Smooth muscle cell (in vitro differentiated cells): ENCODE measurements at regions not wholly inside any gene's neighbourhood (a gene's known extent, or its start where the extent isn't known, plus 50 kb on each side); places are given as distances from the start of the nearest gene placed in this dataset.

Experiments
- DNase-seq: peaks from one replicate; lab custom pipeline; 2025; ENCODE audit not compliant: unreplicated experiment; lab: John Stamatoyannopoulos, UW
- H2AFZ ChIP-seq: fragments of 200-600 bp; sonication (generic); 2 replicates; pipeline ENCODE4 v1.6.0; 2016; ENCODE audit warnings: antibody characterized with exemption, low read depth, mild to moderate bottlenecking
- H3F3A ChIP-seq: fragments of 200-600 bp; sonication (generic); 2 replicates; pipeline ENCODE4 v1.6.0; 2017; ENCODE audit warnings: antibody characterized with exemption, low read depth
- H3K27ac ChIP-seq: fragments of 200-600 bp; sonication (generic); 2 replicates; pipeline ENCODE4 v1.5.1; 2016; ENCODE audit warnings: low read depth, mild to moderate bottlenecking
- H3K27me3 ChIP-seq: fragments of 200-600 bp; sonication (generic); 2 replicates; pipeline ENCODE4 v1.6.1; 2016; ENCODE audit warnings: low read depth, mild to moderate bottlenecking
- H3K36me3 ChIP-seq: fragments of 200-600 bp; sonication (generic); 2 replicates; pipeline ENCODE4 v1.5.1; 2016; ENCODE audit warnings: low read depth
- H3K4me1 ChIP-seq: fragments of 200-600 bp; sonication (generic); 2 replicates; pipeline ENCODE4 v1.5.1; 2016; ENCODE audit warnings: low read depth
- H3K4me2 ChIP-seq: fragments of 200-600 bp; sonication (generic); 2 replicates; pipeline ENCODE4 v1.6.0; 2016; ENCODE audit warnings: mild to moderate bottlenecking
- H3K4me3 ChIP-seq: fragments of 200-600 bp; sonication (generic); 2 replicates; pipeline ENCODE4 v1.5.1; 2016; ENCODE audit warnings: mild to moderate bottlenecking
- H3K79me2 ChIP-seq: fragments of 200-600 bp; sonication (generic); 2 replicates; pipeline ENCODE4 v1.6.0; 2016; ENCODE audit warnings: low read depth, mild to moderate bottlenecking
- H3K9ac ChIP-seq: fragments of 200-600 bp; sonication (generic); 2 replicates; pipeline ENCODE4 v1.6.0; 2016; ENCODE audit warnings: low read depth
- H3K9me3 ChIP-seq: fragments of 200-600 bp; sonication (generic); replicated peaks from 2 replicates; pipeline ENCODE4 v1.5.1; 2016; ENCODE audit warnings: low read depth
- H4K20me1 ChIP-seq: fragments of 200-600 bp; sonication (generic); 2 replicates; pipeline ENCODE4 v1.6.0; 2016; ENCODE audit warnings: low read depth
- whole genome bisulfite sequencing: methylation state at CpG from one replicate; pipeline ENCODE4 v1.1.7; 2016; ENCODE audit warnings: low lambda C conversion rate; 5-methylcytosine and 5-hydroxymethylcytosine counted together
- TF ChIP-seq, protein P1 (sequence below): fragments of 200-600 bp; sonication (generic); IDR thresholded peaks from 2 replicates; pipeline ENCODE4 v1.5.1; 2017; ENCODE audit warnings: borderline replicate concordance, mild to moderate bottlenecking, antibody characterized with exemption; ENCODE audit not compliant: insufficient read depth, poor library complexity, severe bottlenecking

DNA sequence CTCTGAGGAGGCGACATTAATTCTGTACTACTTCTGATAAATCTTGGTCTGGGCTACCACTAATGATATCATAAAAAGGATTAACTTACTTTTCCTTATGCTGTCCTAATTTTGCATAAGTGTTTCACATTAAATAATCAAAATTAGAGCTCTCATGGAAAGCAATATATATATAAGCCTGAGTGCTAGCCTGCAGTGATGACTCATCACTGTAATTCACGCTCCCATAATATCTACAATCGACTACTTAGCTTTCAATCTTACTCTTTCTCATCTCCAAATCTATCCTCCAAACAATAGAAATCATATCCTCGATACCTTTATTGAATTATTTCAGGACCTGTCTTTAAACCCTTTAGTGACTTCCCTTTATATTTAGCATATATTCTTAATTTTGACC, 701.3 kb downstream of the RERGL start:
- Histone ChIP-seq H3K9me3 (no peaks in the 10 kb centered on the region), H3K4me2 (no peak overlapping the region), H3K27ac (no peak overlapping the region), H2AFZ (no peak overlapping the region), H3F3A (no peaks in the 10 kb centered on the region), H3K27me3 (no peaks in the 10 kb centered on the region), H3K4me1 (no peaks in the 10 kb centered on the region), H3K9ac (no peak overlapping the region), H4K20me1 (no peaks in the 10 kb centered on the region), H3K36me3 (no peaks in the 10 kb centered on the region), H3K4me3 (no peak overlapping the region), H3K79me2 (no peaks in the 10 kb centered on the region)
- no peak for DNase-seq
- 85% methylated on average over 4 of the region's 4 CpGs for WGBS
- TF ChIP-seq, protein P1, sequence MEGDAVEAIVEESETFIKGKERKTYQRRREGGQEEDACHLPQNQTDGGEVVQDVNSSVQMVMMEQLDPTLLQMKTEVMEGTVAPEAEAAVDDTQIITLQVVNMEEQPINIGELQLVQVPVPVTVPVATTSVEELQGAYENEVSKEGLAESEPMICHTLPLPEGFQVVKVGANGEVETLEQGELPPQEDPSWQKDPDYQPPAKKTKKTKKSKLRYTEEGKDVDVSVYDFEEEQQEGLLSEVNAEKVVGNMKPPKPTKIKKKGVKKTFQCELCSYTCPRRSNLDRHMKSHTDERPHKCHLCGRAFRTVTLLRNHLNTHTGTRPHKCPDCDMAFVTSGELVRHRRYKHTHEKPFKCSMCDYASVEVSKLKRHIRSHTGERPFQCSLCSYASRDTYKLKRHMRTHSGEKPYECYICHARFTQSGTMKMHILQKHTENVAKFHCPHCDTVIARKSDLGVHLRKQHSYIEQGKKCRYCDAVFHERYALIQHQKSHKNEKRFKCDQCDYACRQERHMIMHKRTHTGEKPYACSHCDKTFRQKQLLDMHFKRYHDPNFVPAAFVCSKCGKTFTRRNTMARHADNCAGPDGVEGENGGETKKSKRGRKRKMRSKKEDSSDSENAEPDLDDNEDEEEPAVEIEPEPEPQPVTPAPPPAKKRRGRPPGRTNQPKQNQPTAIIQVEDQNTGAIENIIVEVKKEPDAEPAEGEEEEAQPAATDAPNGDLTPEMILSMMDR = no peak

DNA sequence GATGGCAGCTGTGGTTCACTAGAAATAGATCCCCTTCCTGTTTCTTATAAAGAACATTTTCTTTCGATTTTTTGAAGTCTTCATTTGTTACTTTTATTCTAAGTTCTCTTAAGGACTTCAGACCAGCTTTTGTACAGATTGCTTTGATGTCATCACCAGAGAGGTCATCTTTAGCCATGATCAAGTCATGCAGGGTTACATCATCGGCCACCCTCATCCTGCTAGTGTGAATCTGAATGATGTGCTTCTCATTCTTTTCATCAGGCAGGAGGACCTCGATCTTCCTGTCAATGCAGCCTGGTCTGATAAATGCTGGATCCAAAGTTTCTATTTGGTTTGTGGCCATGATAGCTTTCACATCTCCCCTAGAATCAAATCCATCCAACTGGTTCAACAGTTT, 706.7 kb downstream of the RERGL start:
- Histone ChIP-seq H3K27ac (no peak overlapping the region), H3K4me2 (no peak overlapping the region), H4K20me1 (no peaks in the 10 kb centered on the region), H3K27me3 (no peaks in the 10 kb centered on the region), H3K9ac (no peak overlapping the region), H3K36me3 (no peaks in the 10 kb centered on the region), H3K4me1 (no peaks in the 10 kb centered on the region), H3K79me2 (no peaks in the 10 kb centered on the region), H3F3A (no peaks in the 10 kb centered on the region), H2AFZ (no peak overlapping the region), H3K4me3 (no peak overlapping the region), H3K9me3 (no peaks in the 10 kb centered on the region)
- no peak for DNase-seq
- 94% methylated on average over 3 of the region's 3 CpGs for WGBS
- TF ChIP-seq, protein P1 = no peak

DNA sequence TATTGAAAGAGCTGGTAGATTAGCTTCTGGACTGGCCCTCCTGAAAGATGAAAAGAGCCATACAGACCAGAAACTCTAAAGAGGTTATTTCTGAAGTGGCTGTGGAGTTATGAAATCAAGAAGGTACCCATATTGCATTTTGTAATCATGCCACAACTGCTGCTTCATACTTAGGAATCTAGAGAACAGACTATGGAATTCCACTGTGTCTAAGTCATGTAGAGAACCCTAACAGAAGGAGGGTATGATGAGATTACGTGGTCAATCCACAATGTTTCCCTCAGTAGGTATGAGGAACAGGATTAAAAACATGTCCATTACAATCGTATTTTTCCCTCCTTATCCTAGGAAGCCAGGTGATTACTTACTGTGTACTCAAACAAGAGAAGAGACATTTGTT, 708.8 kb downstream of the RERGL start:
- Histone ChIP-seq H3K4me2 (no peak overlapping the region), H3K36me3 (no peaks in the 10 kb centered on the region), H3K9me3 (no peaks in the 10 kb centered on the region), H4K20me1 (no peaks in the 10 kb centered on the region), H3K4me3 (no peak overlapping the region), H3K9ac (no peak overlapping the region), H3K4me1 (no peaks in the 10 kb centered on the region), H3F3A (no peaks in the 10 kb centered on the region), H3K79me2 (no peaks in the 10 kb centered on the region), H3K27ac (no peak overlapping the region), H3K27me3 (no peaks in the 10 kb centered on the region), H2AFZ (no peak overlapping the region)
- no peak for DNase-seq
- TF ChIP-seq, protein P1 = no peak
- 48% methylated on average over 2 of the region's 2 CpGs for WGBS

DNA sequence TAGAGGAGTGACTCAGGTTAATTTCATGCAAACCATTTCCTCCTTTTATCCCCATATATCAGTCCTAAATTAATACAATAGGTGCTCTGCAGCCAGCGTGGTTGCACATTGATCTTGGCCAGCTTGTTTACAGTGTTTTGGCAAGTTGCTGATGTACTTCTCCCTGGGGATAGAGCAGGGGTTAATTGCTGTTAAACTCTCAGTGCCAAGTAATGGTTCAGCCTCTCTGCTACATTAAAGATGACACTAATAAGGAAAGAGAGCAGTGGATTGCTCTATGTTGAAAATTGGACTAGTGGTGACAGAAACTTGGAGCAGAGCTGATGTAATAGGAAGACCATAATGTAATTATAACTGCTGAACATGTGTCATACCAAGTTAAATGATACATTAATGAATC, 717.5 kb downstream of the RERGL start:
- H3K27ac ChIP-seq = no peak overlapping the region
- WGBS = 50% methylated on average over 1 of the region's 1 CpG
- no peaks in the 10 kb centered on the region for H4K20me1 ChIP-seq

More for the DNA sequence above, 717.5 kb downstream of the RERGL start:
- DNase-seq = no peak
- H3K27me3 ChIP-seq = no peaks in the 10 kb centered on the region
- no peaks in the 10 kb centered on the region for H3K4me1 ChIP-seq
- H3K4me3 ChIP-seq = no peak overlapping the region
- TF ChIP-seq, protein P1 = no peak
- no peaks in the 10 kb centered on the region for H3K36me3 ChIP-seq
- no peak overlapping the region for H3K9ac ChIP-seq
- H3K79me2 ChIP-seq = no peaks in the 10 kb centered on the region
- no peak overlapping the region for H3K4me2 ChIP-seq
- no peaks in the 10 kb centered on the region for H3K9me3 ChIP-seq
- peak overlapping the region; percentile 9 for H2AFZ ChIP-seq
- peaks cover 6% of the 10 kb centered on the region for H3F3A ChIP-seq
